GM23248 (cell line): ENCODE measurements at regions not wholly inside any gene's neighbourhood (a gene's known extent, or its start where the extent isn't known, plus 50 kb on each side); places are given as distances from the start of the nearest gene placed in this dataset.
"Not testable (repeated sequence)": the region's sequence is repeated elsewhere in the genome, so short reads cannot be mapped to it uniquely, and the experiment has no call there.

Experiments
- EZH2 ChIP-seq: fragments of 200-600 bp; sonication (generic); IDR thresholded peaks from 2 replicates; pipeline ENCODE4 v1.6.1; 2018; ENCODE audit warnings: antibody characterized with exemption, mild to moderate bottlenecking; ENCODE audit not compliant: insufficient read depth, poor library complexity, severe bottlenecking
- EZH2phosphoT487 ChIP-seq: fragments of 200-600 bp; sonication (generic); IDR thresholded peaks from 2 replicates; pipeline ENCODE4 v1.6.1; 2018; ENCODE audit warnings: antibody characterized with exemption, moderate library complexity, mild to moderate bottlenecking, low read depth; ENCODE audit not compliant: insufficient read depth

GRCh38 chr5:99008009-99008408 is 79.2 kb upstream of the CHD1 start:
- TF ChIP-seq EZH2, EZH2phosphoT487: not testable (repeated sequence)
